NOMO-1 treated with dmso at 0.1 percent for 144 hours (cell line): ENCODE measurements at regions not wholly inside any gene's neighbourhood (a gene's known extent, or its start where the extent isn't known, plus 50 kb on each side); places are given as distances from the start of the nearest gene placed in this dataset.
"Not testable (repeated sequence)": the region's sequence is repeated elsewhere in the genome, so short reads cannot be mapped to it uniquely, and the experiment has no call there.

Source experiments
- DNase-seq: peaks from one replicate; lab custom pipeline; 2025; ENCODE audit not compliant: unreplicated experiment; lab: John Stamatoyannopoulos, UW

DNA sequence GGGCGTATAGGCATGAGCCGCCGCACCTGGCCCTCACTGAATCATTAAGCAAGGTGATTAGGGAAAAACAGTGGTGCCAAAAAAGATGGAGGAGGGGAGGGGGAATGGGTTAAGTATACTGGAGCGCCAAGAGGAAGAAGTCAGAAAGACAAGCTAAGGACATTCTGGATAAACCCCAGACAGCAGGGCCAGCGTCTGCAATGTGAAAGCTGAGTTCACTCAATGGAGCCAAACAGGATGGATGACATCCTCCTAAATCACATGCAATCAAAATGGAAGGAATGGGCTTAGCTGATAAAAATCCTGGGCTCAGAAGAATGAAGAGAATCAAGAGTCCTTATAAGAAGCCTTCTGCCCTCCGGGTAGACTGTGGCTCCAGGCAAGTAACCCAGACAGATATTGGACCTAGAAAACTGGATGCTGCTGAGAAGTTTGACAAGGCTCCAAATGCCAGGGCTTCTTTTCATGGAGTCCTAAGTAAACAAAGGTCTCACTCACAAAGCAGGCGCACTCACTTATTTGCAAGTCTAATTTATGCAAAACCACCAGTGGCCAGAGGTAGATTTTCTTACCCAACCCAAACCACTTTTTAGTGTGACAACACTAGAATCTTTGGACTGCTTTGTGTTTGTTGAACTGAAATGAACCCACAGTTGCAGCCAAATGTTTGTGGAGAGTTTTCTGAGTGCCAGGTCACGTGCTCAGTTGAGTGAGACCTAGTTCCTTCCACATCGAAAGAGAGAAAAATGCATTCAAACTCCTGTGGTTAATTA lies 519.1 kb upstream of the AUTS2 start:
- no peak for DNase-seq

GRCh38 chr7:69087281-69087680 lies 511.0 kb upstream of the AUTS2 start:
- not testable (repeated sequence) for DNase-seq

GRCh38 chr7:69088185-69088584 lies 510.1 kb upstream of the AUTS2 start:
- no peak for DNase-seq

DNA sequence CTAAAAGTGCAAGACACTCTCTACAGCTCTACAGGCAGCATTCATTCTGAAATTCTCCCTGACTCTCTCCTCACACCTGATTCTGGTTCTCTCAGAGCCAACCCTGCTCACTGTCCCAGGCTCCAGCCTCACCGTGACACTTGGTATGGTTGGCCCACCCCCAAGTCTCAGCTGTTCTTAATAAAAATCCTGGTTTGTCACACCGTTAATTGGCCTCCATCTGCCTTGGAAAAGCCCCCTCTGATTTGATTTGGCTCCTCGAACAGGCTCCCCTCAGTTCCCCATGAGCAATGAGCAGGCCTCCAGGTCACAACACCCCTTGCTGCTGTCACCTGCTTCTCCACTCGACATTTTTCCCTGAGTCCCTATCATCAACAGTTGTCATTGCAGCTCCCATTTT lies 507.3 kb upstream of the AUTS2 start:
- no peak for DNase-seq

DNA sequence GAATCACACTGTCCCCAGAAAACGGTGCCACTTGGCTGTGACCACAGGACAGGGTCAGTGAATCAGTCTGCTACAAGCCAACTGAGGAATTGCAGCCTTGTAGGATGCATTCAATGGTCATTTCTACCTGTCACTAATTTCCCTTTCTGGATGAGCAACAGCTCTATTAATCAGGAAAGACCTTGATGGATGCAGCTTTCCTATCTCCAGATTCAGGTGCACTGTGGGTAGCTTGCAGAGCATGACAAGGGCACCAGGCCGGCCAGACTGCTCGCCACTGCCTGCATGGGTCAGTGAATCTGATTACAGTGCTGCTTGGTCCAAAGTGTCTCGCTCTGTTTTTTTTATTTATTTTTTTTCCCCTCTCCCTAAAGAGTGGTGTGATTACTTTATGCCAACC lies 506.8 kb upstream of the AUTS2 start:
- DNase-seq, result no peak

DNA sequence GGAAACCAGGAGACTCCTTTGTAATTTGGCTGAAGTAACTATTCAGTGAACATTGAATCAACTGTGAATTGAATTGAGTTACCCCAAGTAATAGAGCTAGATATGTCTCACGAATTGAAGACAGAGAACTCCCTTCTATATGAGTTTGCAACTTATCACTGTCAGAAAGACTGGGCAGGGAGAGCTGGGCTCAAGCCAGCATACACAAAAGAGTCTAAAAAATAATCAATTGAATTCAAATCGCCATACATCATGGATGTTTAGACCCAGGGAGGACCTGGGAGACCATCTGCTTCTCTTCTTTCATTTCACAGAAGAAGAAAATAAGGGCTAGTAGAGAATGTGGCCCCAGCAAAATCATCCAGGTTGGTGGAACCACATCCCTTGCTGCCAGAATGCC lies 503.1 kb upstream of the AUTS2 start:
- DNase-seq, result no peak

DNA sequence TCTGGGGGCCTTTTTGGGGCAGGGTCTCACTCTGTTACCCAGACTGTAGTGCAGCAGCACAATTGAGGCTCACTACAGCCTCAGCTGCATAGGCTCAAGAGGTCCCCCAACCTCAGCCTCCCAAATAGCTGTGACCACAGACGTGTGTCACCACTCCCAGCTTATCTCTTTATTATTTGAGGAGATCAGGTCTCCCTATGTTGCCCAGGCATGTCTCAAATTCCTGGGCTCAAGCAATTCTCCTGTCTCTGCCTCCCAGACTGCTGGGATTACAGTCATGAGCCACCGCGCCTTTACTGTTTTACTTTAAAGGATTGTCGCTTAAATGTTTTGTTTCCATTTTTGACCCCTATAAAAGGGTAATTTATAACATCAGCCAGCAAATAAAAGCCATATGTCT lies 502.6 kb upstream of the AUTS2 start:
- DNase-seq, result no peak

GRCh38 chr7:69104023-69104422 lies 494.3 kb upstream of the AUTS2 start:
- DNase-seq, result no peak

DNA sequence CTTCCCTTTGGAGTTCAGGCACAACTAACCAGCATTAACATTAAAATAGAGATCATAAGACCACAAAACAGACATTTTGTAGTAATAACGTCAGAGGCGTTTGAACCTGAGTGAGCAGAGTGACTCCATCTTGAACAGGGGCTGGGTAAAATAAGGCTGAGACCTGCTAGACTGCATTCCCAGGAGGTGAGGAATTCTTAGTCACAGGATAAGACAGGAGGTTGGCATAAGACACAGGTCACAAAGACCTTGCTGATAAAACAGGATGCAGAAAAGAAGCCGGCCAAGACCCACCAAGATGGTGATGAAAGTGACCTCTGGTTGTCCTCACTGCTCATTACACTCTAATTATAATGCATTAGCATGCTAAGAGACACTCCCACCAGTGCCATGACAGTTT lies 493.2 kb upstream of the AUTS2 start:
- no peak for DNase-seq

GRCh38 chr7:69105981-69106380 lies 492.3 kb upstream of the AUTS2 start:
- no peak for DNase-seq

GRCh38 chr7:69106449-69106848 lies 491.8 kb upstream of the AUTS2 start:
- not testable (repeated sequence) for DNase-seq

DNA sequence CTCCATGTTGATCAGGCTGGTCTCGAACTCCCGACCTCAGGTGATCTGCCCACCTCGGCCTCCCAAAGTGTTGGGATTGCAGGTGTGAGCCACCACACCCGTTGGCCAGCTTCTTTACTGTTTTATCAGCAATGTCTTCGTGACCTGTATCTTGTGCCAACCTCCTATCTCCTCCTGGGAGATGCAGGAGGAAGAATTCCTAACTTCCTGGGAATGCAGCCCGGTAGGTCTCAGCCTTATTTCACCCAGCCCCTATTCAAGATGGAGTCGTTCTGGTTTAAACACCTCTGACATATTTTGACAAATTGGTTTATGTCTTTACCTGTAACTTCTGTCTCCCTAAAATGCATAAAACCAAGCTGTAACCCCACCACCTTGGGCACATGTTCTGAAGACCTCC lies 491.3 kb upstream of the AUTS2 start:
- not testable (repeated sequence) for DNase-seq

GRCh38 chr7:69108097-69108496 lies 490.2 kb upstream of the AUTS2 start:
- DNase-seq, result no peak

DNA sequence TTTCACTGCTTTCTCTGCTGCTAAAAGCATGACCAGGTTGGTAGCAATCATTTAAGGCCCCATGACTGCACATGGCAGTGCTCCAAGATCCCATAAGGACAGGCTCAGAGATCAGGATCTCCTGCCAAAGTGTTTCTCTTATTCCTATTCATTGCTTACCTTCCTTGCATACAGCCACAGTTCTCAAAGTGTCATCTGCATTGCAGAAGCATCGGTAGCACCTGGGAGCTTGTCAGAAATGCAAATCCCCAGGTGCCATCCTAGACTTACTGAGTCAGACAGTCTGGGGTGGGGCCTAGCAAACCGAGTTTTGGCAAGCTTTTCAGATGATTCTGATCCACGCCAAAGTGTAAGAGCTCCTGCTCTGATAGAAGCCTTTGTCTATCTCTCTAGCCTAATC lies 489.0 kb upstream of the AUTS2 start:
- DNase-seq, result no peak

- no peak for DNase-seq
These were observed 488.4 kb upstream of the AUTS2 start for GRCh38 chr7:69109879-69110278.

DNA sequence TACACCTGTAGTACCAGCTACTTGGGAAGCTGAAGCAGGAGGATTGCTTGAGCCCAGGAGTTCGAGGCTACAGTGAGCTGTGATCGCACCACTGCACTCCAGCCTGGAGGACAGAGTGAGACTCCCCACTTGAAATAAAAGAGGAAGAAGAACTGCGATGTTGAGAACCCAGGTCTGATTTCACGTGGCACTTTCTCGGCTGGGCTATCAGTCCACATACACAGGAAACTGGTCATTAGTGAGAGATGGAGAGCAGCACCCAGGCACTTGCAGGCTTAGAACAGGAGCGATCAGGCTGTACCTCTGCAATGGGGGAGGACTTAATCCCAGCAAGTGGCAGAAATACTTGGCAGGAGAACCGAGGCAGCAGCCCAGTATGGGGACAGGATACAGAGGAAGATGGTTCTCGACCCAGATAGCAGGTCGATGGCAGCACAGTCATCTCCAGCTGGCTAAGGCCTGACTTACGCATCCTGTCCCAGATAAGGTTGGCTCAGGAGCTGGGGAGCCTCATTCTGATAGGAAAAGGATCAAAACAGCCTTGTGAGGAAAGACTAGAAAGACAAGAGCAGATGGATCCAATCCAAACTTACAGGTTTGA lies 487.7 kb upstream of the AUTS2 start:
- DNase-seq, result no peak

DNA sequence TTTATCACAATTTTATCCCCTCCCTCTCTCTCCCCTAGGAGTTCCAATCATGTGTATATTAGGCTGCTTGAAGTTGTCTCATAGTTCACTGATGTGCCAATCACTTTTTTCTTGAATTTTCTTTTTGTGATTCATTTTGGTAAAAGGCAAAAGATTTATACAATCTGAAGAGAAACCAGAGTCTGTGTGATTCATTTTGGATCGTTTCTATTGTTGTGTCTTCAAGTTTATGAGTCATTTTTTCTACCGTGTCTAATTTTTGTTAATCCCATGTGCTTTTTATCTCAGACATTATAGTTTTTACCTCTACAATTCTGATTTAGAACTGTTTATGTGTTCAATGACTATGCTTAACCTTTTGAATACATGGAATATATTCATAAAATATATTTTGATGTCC lies 483.9 kb upstream of the AUTS2 start:
- DNase-seq, result no peak

DNA sequence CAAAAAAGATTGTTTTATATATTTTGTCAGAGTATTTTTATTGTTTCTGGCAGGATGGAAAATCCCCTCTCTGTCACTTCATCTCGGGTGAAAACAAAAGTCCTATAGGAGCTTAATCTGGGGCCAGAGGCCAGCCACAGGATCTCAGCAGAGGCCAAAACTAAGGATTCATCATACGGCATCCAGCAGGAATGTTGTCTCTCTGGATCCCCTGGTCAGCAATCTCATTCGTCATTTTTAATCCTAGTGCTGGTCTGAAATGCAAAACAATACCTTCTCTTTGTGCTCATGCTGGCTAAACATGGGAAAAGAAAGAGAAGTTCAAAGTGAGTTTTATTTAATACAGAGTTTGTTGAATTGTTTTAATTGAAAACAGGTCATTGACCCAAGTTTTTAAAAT lies 482.5 kb upstream of the AUTS2 start:
- DNase-seq, result no peak

GRCh38 chr7:69116196-69116595 lies 482.1 kb upstream of the AUTS2 start:
- DNase-seq, result not testable (repeated sequence)

DNA sequence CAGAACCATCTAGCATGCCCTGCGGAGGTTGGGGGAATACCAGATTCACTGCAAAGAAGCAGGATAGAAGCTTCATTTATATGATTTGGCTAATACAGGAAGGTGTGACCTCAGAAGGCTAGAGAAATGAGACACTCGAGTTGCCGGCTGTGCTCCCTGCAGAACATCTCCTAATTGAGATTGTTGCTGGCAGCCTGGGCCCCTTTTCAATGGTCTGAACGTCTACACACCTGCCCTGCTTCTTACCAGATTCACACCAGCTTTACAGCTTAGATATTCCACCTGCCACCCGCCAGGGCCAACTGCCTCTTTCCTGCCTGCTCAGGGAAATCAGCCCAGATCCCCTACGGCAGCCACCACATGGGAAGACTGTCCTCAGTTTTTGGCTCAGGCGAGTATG lies 475.3 kb upstream of the AUTS2 start:
- no peak for DNase-seq

- no peak for DNase-seq
These were observed 471.3 kb upstream of the AUTS2 start for GRCh38 chr7:69126896-69127479.

- DNase-seq, result no peak
These were observed 468.8 kb upstream of the AUTS2 start for GRCh38 chr7:69129524-69129923.

DNA sequence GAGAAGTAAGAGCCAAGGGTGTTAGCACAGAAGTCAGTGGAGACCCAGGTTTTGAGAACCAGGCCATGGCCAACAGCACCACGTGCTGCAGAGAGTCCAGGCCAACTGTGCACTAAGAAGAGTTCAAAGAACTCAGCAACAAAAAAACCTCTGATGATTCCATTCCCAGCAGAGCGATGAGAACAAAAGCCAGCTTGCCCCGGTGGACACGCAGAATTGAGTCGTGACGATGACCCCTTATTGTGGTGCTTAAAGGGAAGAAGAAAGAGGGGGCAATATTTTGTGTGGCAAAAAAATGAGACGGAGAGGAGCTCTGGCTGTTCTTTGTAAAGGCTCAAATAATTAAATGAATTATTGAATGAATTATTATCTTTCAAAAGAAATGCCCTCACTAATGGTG lies 468.3 kb upstream of the AUTS2 start:
- DNase-seq, result no peak
